Stimulated activated CD8-positive, alpha-beta memory T cell treated with anti-CD3 and anti-CD28 coated beads, Interleukin-2, amount 100 ng/mL, for 1 hour (primary cell): ENCODE measurements at regions not wholly inside any gene's neighbourhood (a gene's known extent, or its start where the extent isn't known, plus 50 kb on each side); places are given as distances from the start of the nearest gene placed in this dataset.

Source experiments
- DNase-seq, 2 donors: peaks; one replicate each; pipeline ENCODE4 v3.0.0-alpha.2; 2020; ENCODE audit warnings: low read depth in 2 of 2

GRCh38 chr11:45036733-45037132, 86.0 kb upstream of the TP53I11 start:
- DNase-seq = no peak

GRCh38 chr11:45037434-45038005, 86.8 kb upstream of the TP53I11 start:
- DNase-seq = no peak

GRCh38 chr11:45038923-45039322, 88.2 kb upstream of the TP53I11 start:
- DNase-seq = no peak

- DNase-seq = no peak
Observed at GRCh38 chr11:45041596-45041995, 90.9 kb upstream of the TP53I11 start.

GRCh38 chr11:45042560-45042959, 91.9 kb upstream of the TP53I11 start:
- DNase-seq = no peak

- DNase-seq = no peak
Observed at GRCh38 chr11:45043755-45044475, 93.2 kb upstream of the TP53I11 start.

GRCh38 chr11:45045683-45046471, 95.2 kb upstream of the TP53I11 start:
- no peak for DNase-seq

- DNase-seq = no peak
Observed at GRCh38 chr11:45048313-45048841, 97.7 kb upstream of the TP53I11 start.

GRCh38 chr11:45048870-45049691, 97.4 kb upstream of the PRDM11 start:
- no peak for DNase-seq

GRCh38 chr11:45050111-45050510, 96.3 kb upstream of the PRDM11 start:
- DNase-seq = no peak

- no peak for DNase-seq
Observed at GRCh38 chr11:45051621-45052020, 94.8 kb upstream of the PRDM11 start.

GRCh38 chr11:45052361-45052760, 94.1 kb upstream of the PRDM11 start:
- no peak for DNase-seq

GRCh38 chr11:45053736-45054446, 92.5 kb upstream of the PRDM11 start:
- no peak for DNase-seq

GRCh38 chr11:45054956-45055355, 91.5 kb upstream of the PRDM11 start:
- no peak for DNase-seq

- no peak for DNase-seq
Observed at GRCh38 chr11:45056529-45056928, 89.9 kb upstream of the PRDM11 start.

GRCh38 chr11:45057938-45058646, 88.3 kb upstream of the PRDM11 start:
- DNase-seq = no peak

GRCh38 chr11:45058647-45058950, 87.8 kb upstream of the PRDM11 start:
- no peak for DNase-seq

- DNase-seq = no peak
Observed at GRCh38 chr11:45060707-45061106, 85.7 kb upstream of the PRDM11 start.

GRCh38 chr11:45061641-45062040, 84.8 kb upstream of the PRDM11 start:
- no peak for DNase-seq

- DNase-seq = no peak
Observed at GRCh38 chr11:45062115-45062514, 84.3 kb upstream of the PRDM11 start.
